B cell (primary cell): ENCODE measurements at regions not wholly inside any gene's neighbourhood (a gene's known extent, or its start where the extent isn't known, plus 50 kb on each side); places are given as distances from the start of the nearest gene placed in this dataset.
A peak's percentile ranks its signal among the peaks of the same experiment; 100 is the strongest.
"Not testable (repeated sequence)": the region's sequence is repeated elsewhere in the genome, so short reads cannot be mapped to it uniquely, and the experiment has no call there.

Experiments
- ATAC-seq: fragments of 200-7000 bp; cut with Tn5 transposase; one replicate; pipeline ENCODE4 v1.10.0; 2021; ENCODE audit warnings: low read depth, mild to moderate bottlenecking, moderate number of reproducible peaks, moderate library complexity
- CTCF ChIA-PET: fragments of 350-600 bp; sonication (Branson Sonifier 250); formaldehyde crosslinking; loops from one replicate; lab custom pipeline; 2021; ENCODE audit warnings: antibody characterized with exemption, inconsistent platforms; lab: Charles Lee
- POLR2A ChIA-PET: fragments of 350-600 bp; sonication (Branson Sonifier 250); formaldehyde crosslinking; loops from one replicate; lab custom pipeline; 2021; ENCODE audit warnings: antibody characterized with exemption; lab: Charles Lee
- DNase-seq: peaks from one replicate; pipeline ENCODE4 v3.0.0; 2013
- H2AFZ ChIP-seq: 2 replicates; pipeline ENCODE4 v1.6.1; 2012; ENCODE audit warnings: mild to moderate bottlenecking, low read depth, low read length; ENCODE audit not compliant: insufficient read depth, poor library complexity, severe bottlenecking
- H3K27ac ChIP-seq, 2 donors: 1 replicate in 1 of 2; 2 replicates in 1 of 2; pipeline ENCODE4 v1.5.1; 2012 to 2013; ENCODE audit warnings: low read length in 2 of 2, mild to moderate bottlenecking in 2 of 2, moderate library complexity in 1 of 2
- H3K27me3 ChIP-seq, 4 experiments: fragments of 200-600 bp in 1 of 4; sonication (generic) in 1 of 4; replicated peaks in 1 of 4; 1 replicate in 2 of 4; 2 replicates in 2 of 4; pipeline versions ENCODE4 v1.6.1 to v1.7.0; 2013 to 2016; ENCODE audit warnings: low read length in 3 of 4, mild to moderate bottlenecking in 2 of 4, mixed read lengths in 1 of 4, moderate library complexity in 1 of 4; ENCODE audit not compliant: insufficient read depth in 4 of 4, control insufficient read depth in 3 of 4; ENCODE audit errors: control extremely low read depth in 1 of 4
- H3K36me3 ChIP-seq, 2 experiments: replicated peaks in 1 of 2; 1 replicate in 1 of 2; 2 replicates in 1 of 2; pipeline versions ENCODE4 v1.6.1 to v1.7.1; 2013; ENCODE audit warnings: low read length in 1 of 2; ENCODE audit not compliant: insufficient read depth in 2 of 2, control insufficient read depth in 1 of 2; ENCODE audit errors: control extremely low read depth in 1 of 2, extremely low read depth in 1 of 2
- H3K4me1 ChIP-seq, 2 donors: fragments of 200-600 bp in 1 of 2; sonication (generic) in 1 of 2; 1 replicate in 1 of 2; 2 replicates in 1 of 2; pipeline versions ENCODE4 v1.5.1 to v1.6.1; 2013 to 2017; ENCODE audit warnings: low read length in 2 of 2; ENCODE audit not compliant: control insufficient read depth in 2 of 2, insufficient read depth in 2 of 2
- H3K4me2 ChIP-seq: replicated peaks from 2 replicates; pipeline ENCODE3; 2012; ENCODE audit warnings: mild to moderate bottlenecking, low read depth, low read length; ENCODE audit not compliant: poor library complexity, severe bottlenecking
- H3K4me3 ChIP-seq, 5 experiments: fragments of 200-600 bp in 1 of 5; sonication (generic) in 1 of 5; 1 replicate in 3 of 5; 2 replicates in 2 of 5; pipeline versions ENCODE4 v1.5.1 to v1.7.0; 2011 to 2016; ENCODE audit warnings: low read length in 4 of 5, mild to moderate bottlenecking in 4 of 5, low read depth in 2 of 5, control low read depth in 1 of 5, moderate library complexity in 1 of 5; ENCODE audit not compliant: insufficient read depth in 1 of 5; ENCODE audit errors: control extremely low read depth in 1 of 5, extremely low read depth in 1 of 5
- H3K79me2 ChIP-seq: fragments of 200-600 bp; sonication (generic); one replicate; pipeline ENCODE4 v1.6.0; 2016; ENCODE audit warnings: low read length; ENCODE audit not compliant: control insufficient read depth, insufficient read depth
- H3K9ac ChIP-seq: fragments of 200-600 bp; sonication (generic); 2 replicates; pipeline ENCODE4 v1.6.1; 2017; ENCODE audit warnings: mild to moderate bottlenecking, low read length, moderate library complexity
- H3K9me3 ChIP-seq, 3 donors: one replicate each; pipeline versions ENCODE4 v1.6.1 to v1.7.1; 2013; ENCODE audit warnings: low read length in 2 of 3; ENCODE audit not compliant: control insufficient read depth in 2 of 3, insufficient read depth in 1 of 3; ENCODE audit errors: control extremely low read depth in 1 of 3
- H4K20me1 ChIP-seq: 2 replicates; pipeline ENCODE4 v1.6.0; 2012; ENCODE audit warnings: mild to moderate bottlenecking, low read length; ENCODE audit not compliant: insufficient read depth, control insufficient read depth, poor library complexity, severe bottlenecking
- H3K27ac Mint-ChIP-seq: one replicate; pipeline ENCODE4 v1.8.0; 2021; ENCODE audit warnings: mixed read lengths
- H3K27me3 Mint-ChIP-seq: one replicate; pipeline ENCODE4 v1.8.0; 2021; ENCODE audit warnings: mixed read lengths
- H3K4me1 Mint-ChIP-seq: one replicate; pipeline ENCODE4 v1.8.0; 2021; ENCODE audit warnings: mixed read lengths
- H3K4me3 Mint-ChIP-seq: one replicate; pipeline ENCODE4 v1.8.0; 2021; ENCODE audit warnings: mixed read lengths
- H3K9me3 Mint-ChIP-seq: one replicate; pipeline ENCODE4 v1.8.0; 2022; ENCODE audit warnings: mixed read lengths; ENCODE audit not compliant: insufficient read depth
- WGBS: methylation state at CpG from one replicate; pipeline ENCODE4 v1.1.5; 2013; ENCODE audit warnings: missing lambda C conversion rate; ENCODE audit not compliant: insufficient coverage; 5-methylcytosine and 5-hydroxymethylcytosine counted together
- intact Hi-C: fragments of 100-400 bp; cut with micrococcal nuclease; formaldehyde crosslinking; loops from one replicate; pipeline ENCODE4 v1.10.0; 2022

- not testable (repeated sequence) for ATAC-seq
These were observed 104.8 kb downstream of the LAT start for GRCh38 chr16:29089679-29090078.

GRCh38 chr16:29087673-29088072 is 102.8 kb downstream of the LAT start:
- H3K4me1 ChIP-seq, H3K27ac ChIP-seq, H3K4me2 ChIP-seq, H3K27ac Mint-ChIP-seq, H3K9me3 ChIP-seq, H3K4me1 Mint-ChIP-seq, H3K9me3 Mint-ChIP-seq, H3K36me3 ChIP-seq, H3K79me2 ChIP-seq, ATAC-seq, intact Hi-C loops, H2AFZ ChIP-seq, H3K27me3 ChIP-seq, H3K4me3 Mint-ChIP-seq, POLR2A ChIA-PET, DNase-seq, CTCF ChIA-PET, H3K27me3 Mint-ChIP-seq, H3K9ac ChIP-seq, H3K4me3 ChIP-seq, H4K20me1 ChIP-seq: not testable (repeated sequence)
- WGBS, result 83% methylated on average over 2 of the region's 4 CpGs

More at GRCh38 chr16:29089679-29090078, 104.8 kb downstream of the LAT start:
- H3K27me3 Mint-ChIP-seq, H3K4me3 Mint-ChIP-seq, H3K27me3 ChIP-seq, H2AFZ ChIP-seq, H3K4me2 ChIP-seq, H3K4me1 Mint-ChIP-seq, H4K20me1 ChIP-seq, H3K79me2 ChIP-seq, intact Hi-C loops, H3K36me3 ChIP-seq, DNase-seq, H3K27ac Mint-ChIP-seq, H3K9me3 ChIP-seq, H3K9me3 Mint-ChIP-seq, POLR2A ChIA-PET, H3K9ac ChIP-seq, H3K4me3 ChIP-seq, H3K27ac ChIP-seq, H3K4me1 ChIP-seq, CTCF ChIA-PET: not testable (repeated sequence)

GRCh38 chr16:29081829-29082639 is 97.2 kb downstream of the LAT start:
- H3K27me3 ChIP-seq, H3K9me3 ChIP-seq, H3K36me3 ChIP-seq, H2AFZ ChIP-seq, H3K27ac ChIP-seq, POLR2A ChIA-PET, H3K9ac ChIP-seq, H4K20me1 ChIP-seq, H3K9me3 Mint-ChIP-seq, intact Hi-C loops, CTCF ChIA-PET, H3K4me1 Mint-ChIP-seq, H3K4me1 ChIP-seq, H3K27ac Mint-ChIP-seq, H3K27me3 Mint-ChIP-seq, H3K79me2 ChIP-seq: not testable (repeated sequence)
- WGBS, result 7% methylated on average over 2 of the region's 74 CpGs
- peak; percentile 60 for ATAC-seq
- peak overlapping the region; percentile 85 for H3K4me3 Mint-ChIP-seq
- peak; percentile 18 for DNase-seq
- Histone ChIP-seq H3K4me3 (peak overlapping the region in 3 of 5 experiments; percentile 29 to 45 (median 38)), H3K4me2 (peak overlapping the region; percentile 54)
